WTC11 (cell line): ENCODE measurements at regions not wholly inside any gene's neighbourhood (a gene's known extent, or its start where the extent isn't known, plus 50 kb on each side); places are given as distances from the start of the nearest gene placed in this dataset.

Source experiments
- ATAC-seq: fragments of 200-7000 bp; cut with Tn5 transposase; 2 replicates; pipeline ENCODE4 v1.10.0; 2021; ENCODE audit warnings: mild to moderate bottlenecking, moderate library complexity
- CTCF ChIA-PET: fragments of 300-600 bp; sonication (Branson Sonifier 250); formaldehyde crosslinking; loops from one replicate; lab custom pipeline; 2021; ENCODE audit warnings: antibody characterized with exemption; lab: Charles Lee
- POLR2A ChIA-PET: fragments of 350-600 bp; sonication (Branson Sonifier 250); formaldehyde crosslinking; loops from one replicate; lab custom pipeline; 2021; ENCODE audit warnings: antibody characterized with exemption; lab: Charles Lee
- DNase-seq: peaks from one replicate; pipeline ENCODE4 v3.0.0; 2021; ENCODE audit warnings: low spot score
- H3K27ac Mint-ChIP-seq: 2 replicates; pipeline ENCODE4 v1.8.0; 2021; ENCODE audit warnings: mixed read lengths
- H3K27me3 Mint-ChIP-seq: 2 replicates; pipeline ENCODE4 v1.8.0; 2021; ENCODE audit warnings: low read depth, mild to moderate bottlenecking, moderate library complexity, mixed read lengths
- H3K36me3 Mint-ChIP-seq: 2 replicates; pipeline ENCODE4 v1.8.0; 2021; ENCODE audit warnings: mixed read lengths
- H3K4me1 Mint-ChIP-seq: 2 replicates; pipeline ENCODE4 v1.8.0; 2022; ENCODE audit warnings: mixed read lengths
- H3K4me3 Mint-ChIP-seq: 2 replicates; pipeline ENCODE4 v1.8.0; 2021; ENCODE audit warnings: mild to moderate bottlenecking, moderate library complexity, mixed read lengths
- H3K9me3 Mint-ChIP-seq: 2 replicates; pipeline ENCODE4 v1.8.0; 2021; ENCODE audit warnings: mixed read lengths
- ARID4B ChIP-seq: sonication (generic); formaldehyde crosslinking; IDR thresholded peaks from 2 replicates; pipeline ENCODE4 v1.8.0; 2023; ENCODE audit warnings: missing genetic modification reagents, mild to moderate bottlenecking, borderline replicate concordance
- ATF1 ChIP-seq: sonication (generic); formaldehyde crosslinking; IDR thresholded peaks from 2 replicates; pipeline ENCODE4 v1.8.1; 2023; ENCODE audit warnings: mild to moderate bottlenecking, moderate library complexity, missing genetic modification reagents
- ESRRA ChIP-seq: sonication (generic); formaldehyde crosslinking; IDR thresholded peaks from 2 replicates; pipeline ENCODE4 v1.8.1; 2022; ENCODE audit warnings: mild to moderate bottlenecking, missing genetic modification reagents, borderline replicate concordance
- FOXK1 ChIP-seq: sonication (generic); formaldehyde crosslinking; IDR thresholded peaks from 2 replicates; pipeline ENCODE4 v1.8.0; 2022; ENCODE audit warnings: mild to moderate bottlenecking, moderate library complexity, missing genetic modification reagents
- FOXP4 ChIP-seq: sonication (generic); formaldehyde crosslinking; IDR thresholded peaks from 2 replicates; pipeline ENCODE4 v1.8.0; 2022; ENCODE audit warnings: mild to moderate bottlenecking, missing genetic modification reagents
- GABPB1 ChIP-seq: sonication (generic); formaldehyde crosslinking; IDR thresholded peaks from 2 replicates; pipeline ENCODE4 v1.8.1; 2023; ENCODE audit warnings: mild to moderate bottlenecking, missing genetic modification reagents
- KAT7 ChIP-seq: sonication (generic); formaldehyde crosslinking; IDR thresholded peaks from 2 replicates; pipeline ENCODE4 v1.8.1; 2023; ENCODE audit warnings: missing genetic modification reagents, mild to moderate bottlenecking, borderline replicate concordance
- MYBL2 ChIP-seq: sonication (generic); formaldehyde crosslinking; IDR thresholded peaks from 2 replicates; pipeline ENCODE4 v1.8.1; 2023; ENCODE audit warnings: mild to moderate bottlenecking, moderate library complexity, missing genetic modification reagents
- NR1H2 ChIP-seq: sonication (generic); formaldehyde crosslinking; IDR thresholded peaks from 2 replicates; pipeline ENCODE4 v1.9.0; 2021; ENCODE audit warnings: mild to moderate bottlenecking, moderate library complexity, missing genetic modification reagents
- NR2C2 ChIP-seq: sonication (generic); formaldehyde crosslinking; IDR thresholded peaks from 2 replicates; pipeline ENCODE4 v1.8.0; 2022; ENCODE audit warnings: mild to moderate bottlenecking, missing genetic modification reagents
- SOX15 ChIP-seq: fragments of 250-450 bp; sonication (Bioruptor Pico); IDR thresholded peaks from 2 replicates; pipeline ENCODE4 v1.9.0; 2021; ENCODE audit warnings: mild to moderate bottlenecking
- ZBTB21 ChIP-seq: sonication (generic); formaldehyde crosslinking; IDR thresholded peaks from 2 replicates; pipeline ENCODE4 v1.8.1; 2023; ENCODE audit warnings: mild to moderate bottlenecking, missing genetic modification reagents, borderline replicate concordance
- TF ChIP-seq, protein P1 (sequence below): sonication (generic); formaldehyde crosslinking; conservative IDR thresholded peaks from 2 replicates; pipeline ENCODE4 v1.8.1; 2023; ENCODE audit warnings: mild to moderate bottlenecking, low read depth, missing genetic modification reagents, moderate library complexity
- TF ChIP-seq, protein P2 (sequence below): sonication (generic); formaldehyde crosslinking; IDR thresholded peaks from 2 replicates; pipeline ENCODE4 v1.8.1; 2022; ENCODE audit warnings: low read depth, missing genetic modification reagents, borderline replicate concordance
- TF ChIP-seq, protein P3 (sequence below): fragments of 250-450 bp; sonication (Bioruptor Pico); IDR thresholded peaks from 2 replicates; pipeline ENCODE4 v2.1.2; 2022; ENCODE audit warnings: mild to moderate bottlenecking, moderate library complexity

DNA sequence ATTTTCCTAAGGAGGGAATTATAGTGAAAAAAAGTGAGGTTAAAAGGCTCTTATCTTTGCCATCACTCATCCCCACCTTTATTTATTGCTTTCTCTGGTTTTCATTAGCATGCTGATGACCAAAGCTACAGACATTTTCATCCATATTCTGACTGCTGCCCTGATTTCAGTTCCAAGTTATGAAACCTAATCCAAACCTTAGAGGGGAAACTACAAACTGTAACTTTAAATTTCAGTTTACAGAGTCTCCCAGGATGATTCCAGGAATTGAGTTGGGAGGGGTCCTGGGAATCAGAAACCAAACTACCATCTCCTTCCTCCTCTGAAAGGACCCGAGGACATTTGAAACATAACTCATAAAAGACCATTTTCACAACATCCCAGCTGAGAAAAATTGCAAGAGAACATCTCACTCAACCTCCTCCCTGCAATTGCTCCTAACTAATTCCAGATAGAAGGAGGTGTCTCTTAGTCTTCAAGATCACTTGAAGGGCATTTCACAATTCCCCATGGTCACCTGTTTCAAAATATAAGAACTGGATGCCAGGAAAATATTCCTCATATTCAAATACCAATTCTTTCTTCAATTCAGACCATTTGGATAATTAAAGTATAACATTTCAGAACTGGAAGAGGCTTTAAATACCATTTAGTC, 520.6 kb downstream of the TNS1 start (continued):
- TF ChIP-seq, protein P1, sequence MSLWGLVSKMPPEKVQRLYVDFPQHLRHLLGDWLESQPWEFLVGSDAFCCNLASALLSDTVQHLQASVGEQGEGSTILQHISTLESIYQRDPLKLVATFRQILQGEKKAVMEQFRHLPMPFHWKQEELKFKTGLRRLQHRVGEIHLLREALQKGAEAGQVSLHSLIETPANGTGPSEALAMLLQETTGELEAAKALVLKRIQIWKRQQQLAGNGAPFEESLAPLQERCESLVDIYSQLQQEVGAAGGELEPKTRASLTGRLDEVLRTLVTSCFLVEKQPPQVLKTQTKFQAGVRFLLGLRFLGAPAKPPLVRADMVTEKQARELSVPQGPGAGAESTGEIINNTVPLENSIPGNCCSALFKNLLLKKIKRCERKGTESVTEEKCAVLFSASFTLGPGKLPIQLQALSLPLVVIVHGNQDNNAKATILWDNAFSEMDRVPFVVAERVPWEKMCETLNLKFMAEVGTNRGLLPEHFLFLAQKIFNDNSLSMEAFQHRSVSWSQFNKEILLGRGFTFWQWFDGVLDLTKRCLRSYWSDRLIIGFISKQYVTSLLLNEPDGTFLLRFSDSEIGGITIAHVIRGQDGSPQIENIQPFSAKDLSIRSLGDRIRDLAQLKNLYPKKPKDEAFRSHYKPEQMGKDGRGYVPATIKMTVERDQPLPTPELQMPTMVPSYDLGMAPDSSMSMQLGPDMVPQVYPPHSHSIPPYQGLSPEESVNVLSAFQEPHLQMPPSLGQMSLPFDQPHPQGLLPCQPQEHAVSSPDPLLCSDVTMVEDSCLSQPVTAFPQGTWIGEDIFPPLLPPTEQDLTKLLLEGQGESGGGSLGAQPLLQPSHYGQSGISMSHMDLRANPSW (CRISPR knock-in tag): no peak
- no peak for TF ChIP-seq MYBL2

GRCh38 chr2:217481577-217481976, 521.2 kb downstream of the TNS1 start:
- Mint-ChIP-seq H3K4me1 (peaks cover 25% of the 10 kb centered on the region), H3K27me3 (0 out of 2 replicates have a peak, but pooled peaks cover 3% of the 10 kb centered on the region), H3K9me3 (no peaks in the 10 kb centered on the region), H3K27ac (no peak overlapping the region), H3K36me3 (no peaks in the 10 kb centered on the region)
- ATAC-seq: no peak
- TF ChIP-seq ESRRA: no peak
- TF ChIP-seq ZBTB21 (CRISPR knock-in tag): no peak
- no peak for TF ChIP-seq FOXK1 (CRISPR knock-in tag)
- TF ChIP-seq ATF1 (CRISPR knock-in tag): no peak
- TF ChIP-seq NR2C2 (CRISPR knock-in tag): no peak
- no peak for TF ChIP-seq FOXP4 (CRISPR knock-in tag)
- TF ChIP-seq, protein P2, sequence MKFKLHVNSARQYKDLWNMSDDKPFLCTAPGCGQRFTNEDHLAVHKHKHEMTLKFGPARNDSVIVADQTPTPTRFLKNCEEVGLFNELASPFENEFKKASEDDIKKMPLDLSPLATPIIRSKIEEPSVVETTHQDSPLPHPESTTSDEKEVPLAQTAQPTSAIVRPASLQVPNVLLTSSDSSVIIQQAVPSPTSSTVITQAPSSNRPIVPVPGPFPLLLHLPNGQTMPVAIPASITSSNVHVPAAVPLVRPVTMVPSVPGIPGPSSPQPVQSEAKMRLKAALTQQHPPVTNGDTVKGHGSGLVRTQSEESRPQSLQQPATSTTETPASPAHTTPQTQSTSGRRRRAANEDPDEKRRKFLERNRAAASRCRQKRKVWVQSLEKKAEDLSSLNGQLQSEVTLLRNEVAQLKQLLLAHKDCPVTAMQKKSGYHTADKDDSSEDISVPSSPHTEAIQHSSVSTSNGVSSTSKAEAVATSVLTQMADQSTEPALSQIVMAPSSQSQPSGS (CRISPR knock-in tag): no peak
- TF ChIP-seq KAT7 (CRISPR knock-in tag): no peak
- TF ChIP-seq NR1H2 (CRISPR knock-in tag): no peak
- TF ChIP-seq, protein P3, sequence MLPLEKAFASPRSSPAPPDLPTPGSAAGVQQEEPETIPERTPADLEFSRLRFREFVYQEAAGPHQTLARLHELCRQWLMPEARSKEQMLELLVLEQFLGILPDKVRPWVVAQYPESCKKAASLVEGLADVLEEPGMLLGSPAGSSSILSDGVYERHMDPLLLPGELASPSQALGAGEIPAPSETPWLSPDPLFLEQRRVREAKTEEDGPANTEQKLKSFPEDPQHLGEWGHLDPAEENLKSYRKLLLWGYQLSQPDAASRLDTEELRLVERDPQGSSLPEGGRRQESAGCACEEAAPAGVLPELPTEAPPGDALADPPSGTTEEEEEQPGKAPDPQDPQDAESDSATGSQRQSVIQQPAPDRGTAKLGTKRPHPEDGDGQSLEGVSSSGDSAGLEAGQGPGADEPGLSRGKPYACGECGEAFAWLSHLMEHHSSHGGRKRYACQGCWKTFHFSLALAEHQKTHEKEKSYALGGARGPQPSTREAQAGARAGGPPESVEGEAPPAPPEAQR (CRISPR knock-in tag): no peak
- no peak for TF ChIP-seq GABPB1 (CRISPR knock-in tag)
- TF ChIP-seq ARID4B (CRISPR knock-in tag): no peak
- no peak for TF ChIP-seq SOX15 (CRISPR knock-in tag)
- TF ChIP-seq, all 79 proteins: peak for 0
- POLR2A ChIA-PET: no interaction called here
- H3K4me3 Mint-ChIP-seq: no peak overlapping the region
- DNase-seq: no peak
- CTCF ChIA-PET: no interaction called here
